ENCODE measurements at regions not wholly inside any gene's neighbourhood (a gene's known extent, or its start where the extent isn't known, plus 50 kb on each side); places are given as distances from the start of the nearest gene placed in this dataset.
A peak's percentile ranks its signal among the peaks of the same experiment; 100 is the strongest.
"Not testable (repeated sequence)": the region's sequence is repeated elsewhere in the genome, so short reads cannot be mapped to it uniquely, and the experiment has no call there.

DNA sequence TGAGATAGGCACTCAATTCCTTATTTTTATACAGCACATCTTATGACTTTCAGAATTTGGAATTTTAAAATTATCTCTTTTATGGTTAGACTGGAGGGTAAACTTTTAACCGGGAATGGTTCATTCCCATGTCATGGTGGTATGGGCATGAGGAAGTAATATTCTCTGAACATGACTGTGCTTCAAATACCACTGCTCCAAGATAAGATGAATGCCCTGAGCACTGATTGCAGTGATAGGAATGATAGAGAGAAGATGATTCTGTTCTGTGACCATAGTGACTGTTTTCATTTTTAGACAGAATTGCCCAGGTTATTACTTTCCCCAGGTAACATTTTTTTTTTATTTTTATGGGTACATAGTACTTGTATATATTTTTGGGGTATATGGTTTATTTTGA lies 187.4 kb downstream of the ATOH1 start:
- FAIRE-seq, result no peak

DNA sequence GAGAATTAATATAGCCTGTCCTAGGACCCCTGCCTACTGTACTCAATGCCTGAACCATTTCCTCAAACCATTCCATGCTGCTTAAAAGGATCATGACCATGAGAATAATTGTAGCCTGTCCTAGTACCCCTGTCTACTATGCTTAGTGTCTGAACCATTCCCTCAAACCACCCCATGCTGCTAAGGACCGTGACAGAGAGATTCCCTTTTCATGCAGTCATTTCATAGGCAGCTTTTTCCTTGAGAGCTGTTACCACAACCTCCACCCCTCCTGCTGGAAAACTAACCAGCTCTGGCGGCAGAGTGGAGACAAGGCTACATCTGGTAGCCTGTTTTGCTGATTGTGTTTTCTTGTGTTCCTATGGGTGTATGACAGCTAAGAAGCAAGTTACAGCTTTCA lies 174.9 kb upstream of the SMARCAD1 start:
- no peak for FAIRE-seq

DNA sequence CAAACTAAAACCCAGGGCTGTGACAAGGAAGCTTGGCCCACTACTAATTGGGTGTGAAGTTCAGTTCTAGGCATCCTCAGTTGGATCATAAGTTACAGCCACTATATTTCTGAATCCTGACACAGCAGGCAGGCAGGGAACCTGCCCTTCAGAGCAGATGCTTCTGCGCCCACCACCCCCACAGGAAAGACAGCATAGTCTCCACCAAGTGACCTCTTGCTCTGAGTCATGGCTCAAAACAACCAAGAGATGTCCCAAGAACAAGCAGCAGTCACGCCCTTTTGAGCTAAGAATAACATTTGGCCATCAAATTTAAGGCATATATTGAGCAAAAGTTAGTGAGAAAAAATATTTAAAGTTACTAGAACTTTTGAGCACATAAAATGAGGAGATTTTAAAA lies 170.7 kb upstream of the SMARCAD1 start:
- no peak for FAIRE-seq

DNA sequence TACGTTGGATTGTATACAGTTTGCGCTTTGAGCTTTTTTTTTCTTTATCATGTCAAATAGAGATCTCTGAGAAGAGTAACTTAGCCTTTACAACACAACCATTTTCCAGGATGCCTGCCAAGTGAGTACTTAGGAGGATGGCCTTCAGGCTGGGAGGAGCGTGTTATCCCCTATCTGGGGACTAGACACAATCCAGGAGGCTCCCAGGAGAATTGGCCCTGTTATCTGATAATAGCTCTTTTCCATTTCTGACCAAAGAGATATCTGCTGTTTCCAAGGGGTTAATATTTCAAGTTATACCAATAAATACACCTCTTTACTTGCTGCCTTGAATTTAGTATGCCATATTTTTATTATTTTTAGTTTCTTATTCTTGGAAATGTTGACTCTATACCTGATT lies 169.5 kb upstream of the SMARCAD1 start:
- FAIRE-seq, result no peak

DNA sequence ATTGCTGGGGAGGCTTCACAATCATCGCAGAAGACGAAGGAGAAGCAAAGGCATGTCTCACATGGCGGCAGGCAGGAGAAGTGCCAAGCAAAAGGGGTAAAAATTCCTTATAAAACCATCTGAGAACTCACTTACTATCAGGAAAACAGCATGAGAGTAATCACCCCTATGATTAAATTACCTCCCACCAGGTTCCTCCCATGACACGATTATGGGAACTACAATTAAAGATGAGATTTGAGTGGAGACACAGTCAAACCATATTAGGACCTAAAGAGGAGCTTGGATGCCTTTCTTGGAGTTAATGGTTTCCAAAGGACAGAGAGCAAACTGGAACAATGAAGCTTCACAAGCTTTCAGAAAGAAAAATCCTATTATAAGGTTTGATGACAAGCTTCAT lies 168.4 kb upstream of the SMARCAD1 start:
- no peak for FAIRE-seq

DNA sequence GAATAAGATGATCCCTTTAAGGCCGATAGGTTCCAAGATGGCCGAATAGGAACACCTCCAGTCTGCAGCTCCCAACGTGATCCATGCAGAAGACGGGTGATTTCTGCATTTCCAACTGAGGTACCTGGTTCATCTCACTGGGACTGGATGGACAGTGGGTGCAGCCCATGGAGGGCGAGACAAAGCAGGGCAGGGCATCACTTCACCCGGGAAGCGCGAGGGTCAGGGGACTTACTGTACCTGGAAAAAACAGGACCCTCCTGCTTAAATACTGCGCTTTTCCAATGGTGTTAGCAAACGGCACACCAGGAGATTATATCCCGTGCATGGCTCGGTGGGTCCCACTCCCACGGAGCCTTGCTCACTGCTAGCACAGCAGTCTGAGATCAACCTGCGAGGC lies 163.2 kb upstream of the SMARCAD1 start:
- not testable (repeated sequence) for FAIRE-seq

DNA sequence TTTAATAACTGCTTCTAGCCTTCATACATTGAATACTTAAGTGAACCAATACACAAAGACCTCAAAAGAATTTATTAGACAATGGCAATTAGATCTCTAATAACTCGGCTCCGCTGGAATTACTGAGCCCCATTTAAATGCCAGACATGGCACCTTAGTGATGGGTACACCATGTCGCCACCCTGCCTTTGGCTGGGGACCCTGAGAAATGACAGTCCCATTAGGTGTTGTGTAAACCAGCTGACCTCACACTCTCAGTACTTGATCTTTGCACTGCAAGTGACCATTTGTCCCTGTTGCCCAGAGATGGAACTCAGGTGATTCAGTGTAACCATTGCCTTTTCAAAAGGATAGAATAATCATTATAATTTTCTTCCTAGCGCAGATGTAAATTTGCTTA lies 144.6 kb upstream of the SMARCAD1 start:
- FAIRE-seq, result no peak

DNA sequence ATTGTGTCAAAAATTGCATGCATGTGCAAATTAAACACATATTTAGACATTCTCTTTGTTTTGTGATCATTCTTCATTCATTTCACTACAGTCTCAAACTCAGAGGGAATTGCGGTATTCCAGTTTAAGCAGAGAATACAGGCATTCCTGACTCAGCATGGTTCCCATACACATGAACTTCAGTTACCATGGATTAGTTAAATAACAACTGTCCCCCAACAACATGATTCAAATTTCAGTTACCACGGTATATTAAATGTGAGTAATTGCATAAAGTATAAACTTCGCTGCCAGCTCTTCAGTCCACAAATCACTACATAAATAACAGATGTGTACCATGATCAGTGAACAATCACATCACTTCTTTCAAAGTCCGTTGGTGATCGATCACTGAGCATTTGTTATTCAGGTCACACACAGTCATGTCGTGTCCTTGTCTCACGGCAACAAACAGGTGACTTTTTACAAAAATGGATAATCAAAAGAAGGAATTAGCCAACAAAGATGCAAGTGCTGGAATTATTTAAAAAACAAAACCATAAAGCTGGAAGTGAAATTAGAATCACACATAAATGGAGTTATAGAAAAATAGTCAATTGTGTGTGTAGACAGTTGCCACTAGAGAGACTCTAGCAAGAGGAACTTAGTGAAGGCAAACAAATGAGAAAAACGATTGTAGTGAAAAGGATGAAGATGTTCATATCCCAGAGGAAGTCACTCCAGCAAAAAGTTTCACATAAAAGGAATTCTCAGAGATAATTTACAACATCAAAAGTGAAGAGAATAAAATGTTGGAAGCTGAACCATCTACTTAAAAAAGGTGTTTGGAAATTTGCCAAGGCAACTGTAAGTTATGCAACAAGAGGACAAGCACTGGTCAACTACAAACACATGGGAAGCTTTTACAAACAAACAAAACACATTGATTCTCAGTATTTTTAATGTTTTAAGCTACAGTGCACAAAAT lies 138.6 kb upstream of the SMARCAD1 start:
- no peak for FAIRE-seq

DNA sequence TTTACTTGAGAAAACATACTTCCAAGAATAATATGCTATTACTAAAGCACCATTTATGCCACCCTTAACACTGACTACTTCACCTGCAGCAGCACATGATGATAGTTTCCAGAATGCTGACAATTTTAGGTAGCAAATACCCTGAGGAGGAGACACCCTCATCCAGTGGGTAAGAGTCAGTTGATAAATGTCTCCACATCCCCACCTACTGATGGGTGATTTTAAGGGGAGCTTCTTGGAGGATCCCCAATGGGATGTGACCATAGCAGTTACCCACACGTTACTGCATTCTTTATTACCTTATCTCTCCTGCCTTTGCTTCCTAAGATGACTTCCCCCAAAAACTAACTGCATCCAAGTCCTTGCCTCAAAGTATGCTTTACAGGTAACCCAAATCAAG lies 131.2 kb upstream of the SMARCAD1 start:
- no peak for FAIRE-seq

DNA sequence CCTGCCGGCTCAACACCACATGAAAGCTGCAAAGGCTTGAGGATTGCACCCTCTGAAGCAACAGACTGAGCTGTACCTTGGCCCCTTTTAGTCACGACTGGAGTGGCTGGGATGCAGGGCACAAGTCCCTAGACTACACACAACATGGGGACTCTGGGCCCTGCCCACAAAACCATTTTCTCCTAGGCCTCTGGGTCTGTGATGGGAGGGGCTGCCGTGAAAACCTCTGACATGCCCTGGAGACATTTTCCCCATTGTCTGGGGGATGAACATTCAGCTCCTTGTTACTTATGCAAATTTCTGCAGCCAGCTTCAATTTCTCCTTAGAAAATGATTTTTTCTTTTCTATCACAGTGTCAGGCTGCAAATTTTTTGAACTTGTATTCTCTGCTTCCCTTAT lies 123.5 kb upstream of the SMARCAD1 start:
- FAIRE-seq, result no peak

DNA sequence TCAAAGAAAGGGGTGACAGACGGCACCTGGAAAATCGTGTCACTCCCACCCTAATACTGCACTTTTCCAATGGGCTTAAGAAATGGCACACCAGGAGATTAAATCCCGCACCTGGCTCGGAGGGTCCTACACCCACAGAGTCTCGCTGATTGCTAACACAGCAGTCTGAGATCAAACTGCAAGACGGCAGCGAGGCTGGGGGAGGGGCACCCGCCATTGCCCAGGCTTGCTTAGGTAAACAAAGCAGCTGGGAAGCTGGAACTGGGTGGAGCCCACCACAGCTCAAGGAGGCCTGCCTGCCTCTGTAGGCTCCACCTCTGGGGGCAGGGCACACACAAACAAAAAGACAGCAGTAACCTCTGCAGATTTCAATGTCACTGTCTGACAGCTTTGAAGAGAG lies 108.5 kb upstream of the SMARCAD1 start:
- FAIRE-seq, result not testable (repeated sequence)

DNA sequence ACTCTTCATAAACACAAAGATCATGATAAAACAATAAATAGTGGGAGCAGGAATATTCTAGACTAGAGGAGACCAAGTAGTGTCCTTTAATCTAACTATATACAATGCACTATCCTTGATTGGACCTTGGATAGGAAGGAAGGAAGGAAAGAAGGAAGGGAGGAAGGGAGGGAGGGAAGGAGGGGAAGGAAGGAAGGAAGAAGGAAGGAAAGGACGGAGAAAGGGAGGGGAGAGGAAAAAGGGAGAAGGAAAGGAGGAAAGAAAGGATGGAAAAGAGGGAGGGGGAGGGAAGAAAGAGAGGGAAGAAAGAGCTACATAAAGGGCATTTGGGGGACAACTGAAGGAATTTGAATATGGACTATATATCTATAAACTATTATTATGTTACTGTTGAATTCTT lies 95.0 kb upstream of the SMARCAD1 start:
- no peak for FAIRE-seq

DNA sequence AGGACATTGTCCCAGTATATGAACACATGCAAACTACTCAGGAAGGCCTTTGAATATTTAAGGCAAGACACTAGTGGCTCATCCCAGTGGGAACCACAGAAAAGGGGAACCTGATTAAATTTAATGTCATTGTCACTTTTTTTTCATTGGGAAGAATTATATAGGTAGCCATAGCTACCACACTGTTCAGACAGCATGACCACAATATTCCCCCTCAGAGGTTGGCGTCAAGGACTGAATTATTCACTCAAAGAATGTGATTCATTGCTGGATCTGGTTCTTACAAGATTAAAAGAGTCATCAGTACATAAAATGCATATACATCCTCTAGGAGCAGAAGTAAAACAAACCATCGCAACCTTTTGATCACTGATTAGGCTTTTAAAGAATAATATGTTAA lies 92.0 kb upstream of the SMARCAD1 start:
- FAIRE-seq, result no peak

DNA sequence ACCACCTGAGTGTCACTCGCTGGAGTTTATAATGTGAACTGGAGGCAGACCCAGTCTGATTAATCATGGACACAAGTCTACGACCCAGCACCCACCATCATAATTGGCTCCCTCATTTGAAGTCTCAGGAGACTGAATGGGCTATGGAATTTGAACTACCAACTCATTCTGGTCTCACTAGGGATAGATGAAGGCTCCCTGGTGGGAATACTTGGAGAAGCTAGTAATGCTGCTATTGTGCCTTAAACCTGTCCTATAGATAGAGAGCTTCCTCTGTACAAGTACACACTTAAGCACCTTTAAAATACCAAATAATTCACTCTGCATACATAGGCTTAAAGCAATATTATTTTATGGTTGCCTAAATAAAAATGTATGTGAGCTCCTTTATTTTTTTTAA lies 90.8 kb upstream of the SMARCAD1 start:
- no peak for FAIRE-seq

DNA sequence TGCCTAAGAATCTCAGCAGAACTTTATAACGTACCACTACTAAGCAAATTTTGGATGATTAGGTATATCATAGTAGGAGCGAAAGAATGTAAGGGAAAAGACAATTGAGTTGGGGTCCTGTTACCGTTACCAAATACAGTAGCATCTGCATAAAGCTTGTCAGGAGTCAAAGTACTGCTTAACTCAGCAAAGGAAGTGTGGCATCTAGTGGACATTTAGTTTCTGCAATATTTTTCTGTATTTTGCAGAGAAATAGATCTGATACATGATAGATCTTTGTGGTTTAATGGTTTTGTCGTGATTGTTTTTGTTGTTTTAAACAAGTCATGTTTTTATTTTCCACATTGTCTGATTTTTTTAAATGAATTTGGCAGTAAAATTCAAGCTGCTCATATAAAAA lies 81.0 kb upstream of the SMARCAD1 start:
- FAIRE-seq, result peak; percentile 39

DNA sequence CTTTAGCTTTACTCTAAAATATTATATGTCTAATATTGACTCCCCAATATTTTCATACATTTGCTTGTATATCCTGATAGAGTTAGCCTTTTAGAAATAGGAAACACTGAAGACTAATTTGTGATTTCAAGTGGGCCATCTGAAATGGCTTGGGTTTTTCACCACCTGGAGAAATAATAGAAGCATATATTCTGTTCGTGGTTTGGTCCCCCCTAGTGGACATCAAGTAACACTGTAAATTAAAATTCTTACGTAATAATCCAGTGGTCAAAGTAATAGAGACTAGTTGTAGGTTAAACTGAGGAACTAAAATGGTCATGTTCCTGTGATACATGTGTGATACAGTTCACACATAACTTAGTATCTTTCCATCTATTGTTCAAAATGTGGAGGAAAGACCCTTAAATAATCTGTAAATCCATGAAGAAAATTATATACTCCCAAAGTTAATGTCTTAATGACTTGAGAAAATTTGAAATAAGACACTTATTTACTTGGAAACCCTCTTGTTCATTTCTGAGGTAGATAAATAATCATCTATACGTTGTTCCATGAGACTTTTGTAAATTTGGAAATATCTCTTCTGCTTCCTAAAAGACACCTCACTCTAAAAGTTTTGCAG lies 79.8 kb upstream of the SMARCAD1 start:
- FAIRE-seq, result peak; percentile 78

DNA sequence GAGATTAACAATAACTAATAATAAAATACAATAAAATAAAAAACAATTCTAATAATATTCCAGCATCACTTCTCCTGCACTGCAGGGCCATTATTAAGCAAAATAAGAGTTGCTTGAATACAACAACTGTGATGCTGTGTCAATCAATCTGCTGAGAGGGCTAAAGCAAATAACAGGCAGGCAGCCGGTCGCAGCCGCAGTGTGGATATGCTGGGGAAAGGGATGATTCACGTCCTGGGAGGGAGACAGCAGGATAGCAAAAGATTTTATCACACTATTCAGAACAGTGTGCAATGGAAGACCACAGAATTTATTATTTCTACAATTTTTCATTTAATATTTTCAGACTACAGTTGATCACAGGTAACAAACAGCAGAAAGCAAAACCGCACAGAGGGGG lies 76.5 kb upstream of the SMARCAD1 start:
- no peak for FAIRE-seq

DNA sequence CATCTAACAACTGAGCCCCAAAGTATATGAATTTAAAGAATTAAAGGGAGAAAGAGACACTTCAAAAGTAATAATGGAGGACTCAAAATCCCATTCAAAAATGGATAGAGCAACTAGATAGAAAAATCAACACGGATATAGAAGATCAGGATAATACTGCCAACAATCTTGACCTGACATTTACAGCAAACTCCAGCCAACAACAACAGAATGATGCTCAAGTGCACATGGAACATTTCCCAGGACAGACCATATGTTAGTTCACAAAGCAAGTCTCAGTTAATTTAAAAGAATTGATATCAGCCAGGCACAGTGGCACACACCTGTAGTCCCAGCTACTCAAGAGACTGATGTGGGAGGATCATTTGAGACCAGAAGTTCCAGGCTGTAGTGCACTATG lies 72.0 kb upstream of the SMARCAD1 start:
- no peak for FAIRE-seq

DNA sequence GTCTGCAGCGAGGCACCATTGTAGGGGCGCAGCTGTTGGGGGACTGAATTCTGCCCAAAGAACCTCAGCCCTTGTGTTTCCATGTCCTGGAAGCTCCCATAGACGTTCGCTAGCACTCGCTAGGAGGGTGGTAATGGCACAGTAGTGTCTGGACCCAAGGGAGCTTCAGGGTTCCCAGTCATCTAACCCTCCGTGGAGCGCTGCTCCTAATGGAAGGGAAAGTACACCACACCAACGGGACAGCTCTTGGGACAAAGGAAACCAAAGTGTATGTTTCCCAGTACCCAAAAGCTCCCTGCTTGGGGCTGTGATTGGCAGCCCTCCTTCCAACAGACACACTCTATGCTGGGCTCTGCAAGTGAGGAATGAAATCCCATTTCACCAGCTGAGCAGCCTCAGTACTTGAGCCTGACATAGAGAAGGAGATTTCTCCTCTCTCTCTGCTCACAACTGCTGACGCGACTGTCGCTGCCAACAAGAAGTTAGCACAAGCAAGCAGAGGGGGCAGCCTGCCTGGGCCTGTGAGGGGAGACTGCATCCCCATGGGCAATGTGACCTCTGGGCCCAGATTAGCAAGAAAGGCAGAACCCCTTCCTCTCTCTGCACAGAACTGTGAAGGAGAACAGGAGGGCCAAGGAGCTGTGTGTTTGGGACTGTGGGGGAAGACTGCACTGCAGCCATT lies 67.6 kb upstream of the SMARCAD1 start:
- FAIRE-seq, result no peak

DNA sequence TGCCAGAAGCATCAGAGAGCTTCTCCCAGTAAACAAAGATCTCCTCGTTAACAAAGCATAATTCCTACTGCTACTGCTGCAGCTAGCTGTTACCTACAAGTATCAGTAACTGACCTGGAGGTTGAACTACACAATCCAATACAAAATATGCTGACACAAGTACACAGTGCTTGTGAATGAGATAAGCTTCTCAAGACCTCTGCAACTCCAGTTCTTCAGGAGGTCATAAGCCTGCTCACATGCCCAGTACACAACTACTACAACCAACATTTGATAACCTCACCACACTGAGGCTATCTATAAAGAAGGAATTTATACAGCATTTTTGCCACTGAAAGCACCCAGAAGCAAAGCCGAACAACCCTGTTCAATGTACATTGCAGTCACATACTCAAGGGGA lies 66.7 kb upstream of the SMARCAD1 start:
- FAIRE-seq, result no peak

DNA sequence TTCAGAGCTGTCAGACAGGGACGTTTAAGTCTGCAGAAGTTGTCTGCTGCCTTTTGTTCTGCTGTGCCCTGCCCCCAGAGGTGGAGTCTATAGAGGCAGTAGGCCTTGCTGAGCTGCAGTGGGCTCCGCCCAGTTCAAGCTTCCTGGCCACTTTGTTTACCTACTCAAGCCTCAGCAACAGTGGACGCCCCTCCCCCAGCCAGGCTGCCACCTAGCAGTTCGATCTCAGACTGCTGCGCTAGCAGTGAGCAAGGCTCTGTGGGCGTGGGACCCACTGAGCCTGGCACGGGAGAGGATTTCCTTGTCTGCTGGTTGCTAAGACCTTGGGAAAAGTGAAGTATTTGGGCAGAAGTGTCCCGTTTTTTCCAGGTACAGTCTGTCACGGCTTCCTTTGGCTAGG lies 59.6 kb upstream of the SMARCAD1 start:
- FAIRE-seq, result not testable (repeated sequence)

DNA sequence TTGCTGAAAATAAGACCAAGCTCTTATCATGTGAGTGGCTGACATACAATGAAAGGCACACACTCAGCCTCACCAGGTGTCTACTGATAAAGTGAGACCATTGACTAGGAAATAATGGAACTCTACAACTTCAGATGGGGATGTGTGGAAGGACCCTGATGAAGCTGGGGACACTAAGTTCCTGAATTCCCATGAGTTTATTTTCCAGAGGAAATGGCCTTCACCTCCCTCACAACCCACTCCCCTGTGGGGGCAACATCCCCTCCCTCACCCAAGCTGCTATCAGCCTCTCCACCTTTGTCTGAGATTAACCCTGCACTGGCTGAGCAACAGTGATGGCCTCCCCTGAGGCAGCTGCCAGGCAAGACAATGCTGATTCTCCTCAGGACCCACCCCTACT lies 55.2 kb upstream of the SMARCAD1 start:
- FAIRE-seq, result no peak

DNA sequence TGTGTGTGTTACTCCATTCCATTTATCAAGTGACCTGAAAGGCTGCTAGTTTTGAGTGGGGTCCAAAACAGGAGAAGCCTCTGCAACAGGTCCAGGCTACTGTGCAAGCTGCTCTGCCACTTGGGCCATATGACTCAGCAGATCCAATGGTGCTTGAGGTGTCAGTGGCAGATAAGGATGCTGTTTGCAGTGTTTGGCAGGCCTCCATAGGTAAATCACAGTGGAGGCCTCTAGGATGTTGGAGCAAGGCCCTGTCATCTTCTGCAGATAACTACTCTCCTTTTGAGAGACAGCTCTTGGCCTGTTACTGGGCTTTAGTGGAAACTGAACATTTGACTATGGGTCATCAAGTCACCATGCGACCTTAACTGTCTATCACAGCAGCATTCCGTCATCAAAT lies 52.3 kb upstream of the SMARCAD1 start:
- not testable (repeated sequence) for FAIRE-seq

DNA sequence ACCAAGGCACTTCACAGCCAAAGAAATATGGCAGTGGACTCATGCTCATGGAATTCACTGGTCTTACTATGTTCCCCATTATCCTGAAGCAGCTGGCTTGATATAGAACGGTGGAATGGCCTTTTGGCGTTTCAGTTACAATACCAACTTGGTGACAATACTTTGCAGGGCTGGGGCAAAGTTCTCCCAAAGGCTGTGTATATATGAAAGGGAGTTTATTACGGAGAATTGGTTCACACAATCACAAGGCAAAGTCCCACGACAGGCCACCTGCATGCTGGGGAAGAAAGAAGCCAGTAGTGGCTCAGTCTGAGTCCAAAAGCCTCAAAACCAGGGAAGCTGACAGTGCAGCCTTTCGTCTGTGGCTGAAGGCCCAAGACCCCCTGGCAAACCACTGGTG lies 50.8 kb upstream of the SMARCAD1 start:
- FAIRE-seq, result no peak
